C4-2B (cell line): ENCODE measurements at regions not wholly inside any gene's neighbourhood (a gene's known extent, or its start where the extent isn't known, plus 50 kb on each side); places are given as distances from the start of the nearest gene placed in this dataset.

Experiments used
- H3K27ac ChIP-seq: fragments of 450-650 bp; 2 replicates; pipeline ENCODE4 v1.5.1; 2017
- CTCF ChIP-seq: fragments of 450-650 bp; conservative IDR thresholded peaks from 2 replicates; pipeline ENCODE4 v1.5.1; 2017; ENCODE audit warnings: mild to moderate bottlenecking
- ZFX ChIP-seq: fragments of 450-650 bp; IDR thresholded peaks from 2 replicates; pipeline ENCODE4 v1.6.1; 2017

GRCh38 chr6:156557251-156557910 lies 219.8 kb upstream of the ARID1B start:
- peak overlapping the region; percentile 37 for H3K27ac ChIP-seq
- no peak for TF ChIP-seq ZFX
- no peak for TF ChIP-seq CTCF

DNA sequence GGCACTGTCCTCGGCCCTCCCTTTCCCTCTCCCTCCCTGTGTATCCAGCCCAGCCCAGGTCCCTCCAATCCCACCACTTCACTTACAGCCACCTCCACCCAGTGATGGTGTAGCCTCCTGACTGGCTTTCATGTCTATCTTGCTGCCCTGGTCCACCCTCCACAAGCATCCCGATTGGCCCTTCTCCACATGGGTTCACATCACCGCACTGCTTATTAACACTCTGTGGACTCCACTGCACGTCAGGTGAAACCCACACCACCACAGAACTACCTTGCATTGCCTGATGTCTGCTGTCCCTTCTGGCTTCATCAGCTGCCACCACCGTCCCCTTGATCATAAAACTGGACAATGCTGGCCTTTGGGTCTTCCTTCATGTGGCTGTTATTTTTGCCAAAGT lies 220.4 kb upstream of the ARID1B start:
- no peak for TF ChIP-seq CTCF
- TF ChIP-seq ZFX: no peak

DNA sequence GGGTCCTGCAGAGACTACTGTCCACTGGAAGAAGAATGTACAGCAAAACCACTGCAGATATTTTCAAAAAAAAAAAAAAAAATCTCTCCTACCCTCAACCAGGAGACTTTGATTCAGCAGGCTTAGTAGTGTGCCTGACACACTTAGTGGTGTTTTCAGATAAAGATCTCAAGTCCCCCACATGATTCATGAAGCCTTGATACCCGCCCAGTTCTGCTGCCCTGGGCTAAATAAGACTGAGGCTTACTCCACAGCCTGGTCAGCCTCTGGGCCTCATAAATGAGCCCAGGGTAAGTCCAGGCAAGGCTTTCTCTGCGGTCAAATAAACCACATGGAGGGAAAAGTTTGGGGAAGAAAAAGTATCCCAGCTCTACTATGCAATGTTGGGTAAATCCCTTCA lies 222.1 kb upstream of the ARID1B start:
- TF ChIP-seq CTCF (no peak), ZFX (no peak)
- no peak overlapping the region for H3K27ac ChIP-seq

More for the DNA sequence above, 220.4 kb upstream of the ARID1B start:
- peak overlapping the region; percentile 37 for H3K27ac ChIP-seq

DNA sequence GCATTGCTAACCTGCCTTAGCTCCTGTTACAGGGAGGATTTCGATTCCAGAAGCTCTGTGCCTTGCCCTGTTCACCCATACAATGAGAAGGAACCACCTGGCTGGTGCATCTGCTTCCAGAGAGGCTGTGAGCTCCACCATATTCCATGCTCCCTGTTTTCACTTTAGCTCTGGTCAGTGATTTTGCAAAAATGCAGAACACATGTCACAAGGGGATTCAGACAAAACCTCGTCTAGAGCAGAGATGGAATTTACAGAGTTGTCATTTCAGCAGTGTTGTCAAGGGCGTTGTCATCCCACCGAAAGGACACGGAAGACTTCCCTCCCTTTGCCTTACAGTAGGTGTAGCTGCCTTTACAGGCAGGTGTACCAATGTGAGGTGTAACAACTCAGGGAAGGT lies 223.0 kb upstream of the ARID1B start:
- no peak for TF ChIP-seq ZFX
- no peak for TF ChIP-seq CTCF
- H3K27ac ChIP-seq: no peak overlapping the region

GRCh38 chr6:156552849-156553248 lies 224.3 kb upstream of the ARID1B start:
- no peak for TF ChIP-seq ZFX
- TF ChIP-seq CTCF: no peak
- H3K27ac ChIP-seq: no peak overlapping the region

- TF ChIP-seq ZFX: no peak
- no peak for TF ChIP-seq CTCF
- no peak overlapping the region for H3K27ac ChIP-seq
These were observed 226.2 kb upstream of the ARID1B start for GRCh38 chr6:156550949-156551348.

- no peak for TF ChIP-seq ZFX
- TF ChIP-seq CTCF: no peak
- no peak overlapping the region for H3K27ac ChIP-seq
These were observed 231.2 kb upstream of the ARID1B start for GRCh38 chr6:156545931-156546330.
